Stimulated activated CD8-positive, alpha-beta memory T cell treated with anti-CD3 and anti-CD28 coated beads, Interleukin-15, amount 100 ng/mL, for 1 hour (primary cell): ENCODE measurements at regions not wholly inside any gene's neighbourhood (a gene's known extent, or its start where the extent isn't known, plus 50 kb on each side); places are given as distances from the start of the nearest gene placed in this dataset.
"Not testable (repeated sequence)": the region's sequence is repeated elsewhere in the genome, so short reads cannot be mapped to it uniquely, and the experiment has no call there.

ENCODE experiments used
- DNase-seq: peaks from one replicate; pipeline ENCODE4 v3.0.0-alpha.2; 2020; ENCODE audit warnings: low read depth

GRCh38 chr5:173667702-173668101 is 51.3 kb upstream of the BOD1 start:
- no peak for DNase-seq

- DNase-seq = no peak
These were observed 51.9 kb upstream of the BOD1 start for GRCh38 chr5:173668245-173668800.

- no peak for DNase-seq
These were observed 52.5 kb upstream of the BOD1 start for GRCh38 chr5:173668910-173669309.

- DNase-seq = no peak
These were observed 53.0 kb upstream of the BOD1 start for GRCh38 chr5:173669483-173669882.

- DNase-seq = no peak
These were observed 53.7 kb upstream of the BOD1 start for GRCh38 chr5:173670130-173670651.

GRCh38 chr5:173670791-173671120 is 54.3 kb upstream of the BOD1 start:
- DNase-seq = no peak

GRCh38 chr5:173671121-173671949 is 54.9 kb upstream of the BOD1 start:
- DNase-seq = no peak

- no peak for DNase-seq
These were observed 55.7 kb upstream of the BOD1 start for GRCh38 chr5:173672166-173672565.

GRCh38 chr5:173672891-173673290 is 56.4 kb upstream of the BOD1 start:
- no peak for DNase-seq

GRCh38 chr5:173673295-173674101 is 57.0 kb upstream of the BOD1 start:
- no peak for DNase-seq

GRCh38 chr5:173675287-173675996 is 59.0 kb upstream of the BOD1 start:
- DNase-seq = no peak

GRCh38 chr5:173676375-173676774 is 59.9 kb upstream of the BOD1 start:
- DNase-seq = no peak

GRCh38 chr5:173677125-173677672 is 60.7 kb upstream of the BOD1 start:
- DNase-seq = no peak

GRCh38 chr5:173679909-173680630 is 63.6 kb upstream of the BOD1 start:
- DNase-seq = no peak

- no peak for DNase-seq
These were observed 64.3 kb upstream of the BOD1 start for GRCh38 chr5:173680660-173681242.

GRCh38 chr5:173682313-173682712 is 65.9 kb upstream of the BOD1 start:
- DNase-seq = no peak

- not testable (repeated sequence) for DNase-seq
These were observed 68.1 kb upstream of the BOD1 start for GRCh38 chr5:173684535-173684934.

- no peak for DNase-seq
These were observed 70.5 kb upstream of the BOD1 start for GRCh38 chr5:173686950-173687349.

- DNase-seq = no peak
These were observed 72.3 kb upstream of the BOD1 start for GRCh38 chr5:173688703-173689102.

GRCh38 chr5:173689171-173689736 is 72.8 kb upstream of the BOD1 start:
- no peak for DNase-seq
